Lower lobe of right lung (tissue), 2 donors: ENCODE measurements at regions not wholly inside any gene's neighbourhood (a gene's known extent, or its start where the extent isn't known, plus 50 kb on each side); places are given as distances from the start of the nearest gene placed in this dataset.

Experiments
- ATAC-seq, 2 donors: fragments of 200-7000 bp; cut with Tn5 transposase; one replicate each; pipeline ENCODE4 v1.9.1; 2020 to 2022; ENCODE audit warnings: mild to moderate bottlenecking in 2 of 2, moderate library complexity in 2 of 2
- DNase-seq: peaks from one replicate; pipeline ENCODE4 v3.0.0-alpha.2; 2020
- H3K27ac ChIP-seq: fragments of 200-600 bp; one replicate; pipeline ENCODE4 v1.8.0; 2022
- H3K27me3 ChIP-seq: fragments of 200-600 bp; one replicate; pipeline ENCODE4 v1.8.0; 2022; ENCODE audit warnings: low read depth
- H3K36me3 ChIP-seq: fragments of 200-600 bp; one replicate; pipeline ENCODE4 v1.8.0; 2022; ENCODE audit warnings: mild to moderate bottlenecking
- H3K4me1 ChIP-seq: fragments of 200-600 bp; one replicate; pipeline ENCODE4 v1.8.0; 2022
- H3K4me3 ChIP-seq: fragments of 200-600 bp; one replicate; pipeline ENCODE4 v1.8.0; 2022; ENCODE audit warnings: mild to moderate bottlenecking
- H3K9me3 ChIP-seq: fragments of 200-600 bp; one replicate; pipeline ENCODE4 v1.8.0; 2022
- CTCF ChIP-seq: fragments of 200-600 bp; IDR thresholded peaks from one replicate; pipeline ENCODE4 v1.8.0; 2022; ENCODE audit warnings: antibody characterized with exemption, mild to moderate bottlenecking
- intact Hi-C: fragments of 100-400 bp; cut with DNase I; formaldehyde crosslinking; loops from one replicate; pipeline ENCODE4 v1.11.0; 2022
- donor health status: DM: no; HTN: yes; CAD: no; lungs with severe emphysema.

- H3K4me3 ChIP-seq = no peak overlapping the region
- H3K4me1 ChIP-seq = no peaks in the 10 kb centered on the region
- H3K36me3 ChIP-seq = no peaks in the 10 kb centered on the region
- H3K27ac ChIP-seq = no peak overlapping the region
- intact Hi-C loops = no loop called here
- ATAC-seq (no peak), DNase-seq (no peak)
- no peak for TF ChIP-seq CTCF
- H3K27me3 ChIP-seq = no peaks in the 10 kb centered on the region
- no peaks in the 10 kb centered on the region for H3K9me3 ChIP-seq
Measured at GRCh38 chr4:145417348-145418130, 64.1 kb upstream of the SMAD1 start.

DNA sequence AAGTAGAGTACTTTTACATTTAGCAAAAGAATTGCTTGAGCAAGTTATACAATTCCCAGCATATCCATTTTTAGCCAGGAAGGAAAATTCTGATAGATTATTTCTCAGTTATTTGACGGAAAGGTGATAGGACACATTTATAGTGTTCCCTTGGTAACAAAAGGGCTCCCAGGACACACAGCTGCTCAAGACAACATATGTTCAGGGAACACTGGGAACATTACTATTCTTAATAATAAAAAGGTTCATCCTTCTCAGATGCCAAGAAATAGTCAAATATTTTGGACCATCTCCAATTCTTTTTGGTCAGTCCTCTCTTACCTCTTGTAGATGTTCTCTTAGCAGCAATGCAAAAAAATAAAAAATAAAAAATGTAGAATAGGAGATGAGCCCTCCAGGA lies 66.8 kb upstream of the SMAD1 start:
- H3K9me3 ChIP-seq = no peaks in the 10 kb centered on the region
- intact Hi-C loops = no loop called here
- no peak overlapping the region for H3K4me3 ChIP-seq
- H3K27me3 ChIP-seq = no peaks in the 10 kb centered on the region
- H3K4me1 ChIP-seq = no peaks in the 10 kb centered on the region
- ATAC-seq (no peak), DNase-seq (no peak)
- H3K36me3 ChIP-seq = no peaks in the 10 kb centered on the region
- no peak overlapping the region for H3K27ac ChIP-seq
- no peak for TF ChIP-seq CTCF

DNA sequence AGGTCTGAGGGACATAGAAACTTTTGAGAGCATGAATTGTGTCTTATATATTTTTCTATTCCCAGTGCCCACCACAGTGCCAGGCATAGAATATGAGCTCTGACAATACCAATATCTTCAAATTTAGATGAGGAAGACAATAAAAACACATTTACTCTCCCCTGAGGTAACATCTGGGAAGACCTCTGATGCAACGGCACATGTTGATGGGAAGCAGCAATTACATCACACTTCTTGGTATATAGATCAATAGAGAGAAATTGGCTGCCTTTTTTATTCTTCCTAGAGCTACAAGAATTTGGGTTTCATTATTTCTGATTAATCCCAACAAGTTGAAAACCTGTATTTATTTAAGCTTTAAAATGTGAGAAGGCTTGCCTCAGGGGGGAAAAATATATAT lies 67.4 kb upstream of the SMAD1 start:
- intact Hi-C loops = no loop called here

GRCh38 chr4:145406970-145407369 lies 74.7 kb upstream of the SMAD1 start:
- Histone ChIP-seq H3K36me3 (no peaks in the 10 kb centered on the region), H3K4me1 (no peaks in the 10 kb centered on the region), H3K27ac (no peak overlapping the region), H3K4me3 (no peak overlapping the region), H3K27me3 (no peaks in the 10 kb centered on the region), H3K9me3 (no peaks in the 10 kb centered on the region)
- DNase-seq = no peak
- no peak for ATAC-seq
- intact Hi-C loops = no loop called here
- no peak for TF ChIP-seq CTCF

More for the DNA sequence above, 67.4 kb upstream of the SMAD1 start:
- DNase-seq = no peak
- ATAC-seq = no peak
- no peaks in the 10 kb centered on the region for H3K9me3 ChIP-seq
- no peak overlapping the region for H3K27ac ChIP-seq
- no peaks in the 10 kb centered on the region for H3K36me3 ChIP-seq
- no peak overlapping the region for H3K4me3 ChIP-seq
- H3K27me3 ChIP-seq = no peaks in the 10 kb centered on the region
- TF ChIP-seq CTCF = no peak
- no peaks in the 10 kb centered on the region for H3K4me1 ChIP-seq

DNA sequence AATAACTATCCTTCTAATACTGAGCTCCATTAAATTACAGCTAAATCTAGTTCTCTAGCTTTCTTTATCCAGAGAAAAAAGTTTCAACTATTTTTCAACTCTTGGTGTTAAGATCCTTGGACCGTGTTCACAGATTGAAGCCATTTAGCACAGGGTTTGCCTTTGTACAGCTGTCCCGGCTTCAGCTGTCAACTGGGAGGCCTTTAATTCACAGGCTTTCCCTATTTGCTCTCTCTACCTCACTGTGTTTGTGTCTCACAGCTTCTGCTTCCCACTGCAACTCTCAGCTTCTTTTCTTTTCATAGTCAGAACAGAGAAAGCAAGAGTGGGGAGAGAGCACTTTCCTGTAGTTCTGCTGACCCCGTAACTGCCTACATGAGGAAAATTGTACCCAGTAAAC lies 76.9 kb upstream of the SMAD1 start:
- intact Hi-C loops = no loop called here
- no peak for TF ChIP-seq CTCF

More for the DNA sequence above, 76.9 kb upstream of the SMAD1 start:
- ATAC-seq (no peak), DNase-seq (no peak)
- no peaks in the 10 kb centered on the region for H3K4me1 ChIP-seq
- no peak overlapping the region for H3K4me3 ChIP-seq
- no peaks in the 10 kb centered on the region for H3K9me3 ChIP-seq
- H3K27ac ChIP-seq = no peak overlapping the region
- H3K36me3 ChIP-seq = no peaks in the 10 kb centered on the region
- no peaks in the 10 kb centered on the region for H3K27me3 ChIP-seq
